HG02763 (cell line): ENCODE measurements at regions not wholly inside any gene's neighbourhood (a gene's known extent, or its start where the extent isn't known, plus 50 kb on each side); places are given as distances from the start of the nearest gene placed in this dataset.

Experiments used
- ATAC-seq: cut with Tn5 transposase; IDR thresholded peaks from one replicate; pipeline ENCODE4 v1.9.1; 2021; ENCODE audit warnings: mild to moderate bottlenecking, moderate library complexity; ENCODE audit not compliant: unreplicated experiment

DNA sequence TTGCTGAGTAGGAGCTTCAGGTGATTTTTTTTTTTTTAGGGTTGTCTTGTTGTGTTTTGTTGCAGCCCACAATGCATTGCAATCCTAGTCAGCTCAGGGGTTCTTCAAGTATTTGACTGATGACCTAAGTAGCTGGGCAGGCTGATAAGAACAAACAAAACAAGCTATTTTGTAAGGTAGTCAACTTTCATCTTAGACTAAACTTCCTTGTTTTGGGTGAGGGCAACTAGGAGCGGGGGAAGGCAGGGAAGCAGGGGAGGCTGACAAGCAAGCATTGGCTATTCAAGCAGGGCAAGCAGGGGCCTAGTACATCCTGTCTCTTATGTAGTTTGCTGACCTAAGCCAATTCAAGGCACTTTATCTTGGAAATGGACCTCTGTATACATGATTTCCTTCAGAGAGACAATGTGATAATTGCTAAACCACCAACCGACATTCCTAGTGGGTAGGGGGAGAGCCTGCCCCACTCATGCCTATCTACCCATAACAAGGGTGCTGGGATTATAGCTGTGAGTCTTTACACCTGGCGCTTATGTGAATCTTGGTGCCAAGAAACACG lies 163.3 kb upstream of the PRKCQ start:
- ATAC-seq: no peak

DNA sequence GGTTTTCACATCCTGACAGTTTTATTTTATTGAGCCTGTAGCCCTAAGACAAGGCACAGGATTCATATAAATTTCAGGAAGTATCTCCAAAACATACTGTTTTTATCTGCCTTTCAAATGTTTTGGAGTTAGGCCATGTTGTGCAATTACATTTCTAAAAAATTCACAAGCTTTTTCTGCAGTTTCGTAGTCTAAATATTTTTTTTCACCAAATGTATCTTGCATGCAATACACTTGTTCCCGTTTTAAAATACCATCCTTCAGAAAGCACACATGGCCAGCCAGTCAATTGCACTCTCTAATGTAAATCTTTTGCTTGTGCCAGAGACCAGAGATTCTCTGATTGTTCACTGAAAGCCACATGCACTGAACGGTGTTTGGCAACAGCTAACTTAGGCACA lies 161.5 kb upstream of the PRKCQ start:
- no peak for ATAC-seq

DNA sequence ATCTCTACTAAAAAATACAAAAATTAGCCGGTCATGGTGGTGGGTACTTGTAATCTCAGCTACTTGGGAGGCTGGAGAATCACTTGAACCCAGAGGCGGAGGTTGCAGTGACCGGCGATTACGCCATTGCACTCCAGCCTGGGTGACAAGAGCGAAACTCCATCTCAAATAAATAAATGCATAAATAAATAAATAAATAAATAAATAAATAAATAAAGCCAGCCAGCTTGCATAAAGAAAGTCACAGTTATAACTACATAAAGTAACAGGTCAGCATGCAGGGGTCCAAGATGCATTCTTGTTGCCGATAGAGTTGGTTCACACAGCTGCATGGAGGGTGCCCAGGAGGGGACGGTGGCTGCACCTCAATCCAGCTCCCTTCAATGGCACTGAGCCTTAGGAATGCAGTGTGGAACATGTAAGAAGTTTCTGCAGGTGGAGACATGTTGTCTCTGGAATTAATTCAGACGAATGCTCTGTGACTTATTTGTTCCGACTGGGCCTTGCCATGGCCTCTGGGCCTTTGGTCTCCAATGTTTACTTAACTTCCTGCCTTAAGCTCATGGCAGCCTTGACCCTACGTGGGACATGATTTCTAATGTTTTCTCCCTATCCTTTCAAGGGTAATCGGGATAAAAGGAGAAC lies 159.6 kb upstream of the PRKCQ start:
- ATAC-seq: no peak

GRCh38 chr10:6738112-6738768 lies 158.2 kb upstream of the PRKCQ start:
- no peak for ATAC-seq

- no peak for ATAC-seq
These were observed 157.7 kb upstream of the PRKCQ start for GRCh38 chr10:6737758-6738111.

DNA sequence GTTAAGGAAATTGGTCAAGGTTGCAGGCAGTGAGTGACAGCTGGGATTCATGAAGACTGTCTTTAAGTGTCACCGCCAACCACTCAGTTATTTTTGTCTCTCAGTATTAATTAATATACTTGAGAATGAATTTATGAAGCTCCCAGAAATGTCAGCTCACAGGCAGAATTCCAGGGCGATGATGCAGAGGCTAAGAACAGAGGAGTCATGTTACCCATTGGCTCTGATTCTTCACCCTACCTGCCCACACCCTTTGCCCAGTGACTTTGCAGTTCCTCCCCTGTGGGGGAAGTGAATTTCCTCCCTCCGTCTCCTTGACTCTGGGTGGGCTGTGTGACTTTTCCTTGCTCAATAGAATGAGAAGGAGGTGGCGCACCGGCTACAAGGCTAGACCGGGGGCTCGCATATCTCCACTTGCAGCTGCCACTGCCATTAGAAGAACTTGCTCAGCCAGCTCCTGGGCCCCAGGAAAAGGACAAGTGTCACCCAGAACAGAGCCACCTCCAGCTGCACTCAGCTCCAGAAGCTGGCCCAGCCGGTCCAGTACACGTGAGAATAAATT lies 157.1 kb upstream of the PRKCQ start:
- no peak for ATAC-seq

GRCh38 chr10:6734286-6734685 lies 154.2 kb upstream of the PRKCQ start:
- ATAC-seq: no peak

DNA sequence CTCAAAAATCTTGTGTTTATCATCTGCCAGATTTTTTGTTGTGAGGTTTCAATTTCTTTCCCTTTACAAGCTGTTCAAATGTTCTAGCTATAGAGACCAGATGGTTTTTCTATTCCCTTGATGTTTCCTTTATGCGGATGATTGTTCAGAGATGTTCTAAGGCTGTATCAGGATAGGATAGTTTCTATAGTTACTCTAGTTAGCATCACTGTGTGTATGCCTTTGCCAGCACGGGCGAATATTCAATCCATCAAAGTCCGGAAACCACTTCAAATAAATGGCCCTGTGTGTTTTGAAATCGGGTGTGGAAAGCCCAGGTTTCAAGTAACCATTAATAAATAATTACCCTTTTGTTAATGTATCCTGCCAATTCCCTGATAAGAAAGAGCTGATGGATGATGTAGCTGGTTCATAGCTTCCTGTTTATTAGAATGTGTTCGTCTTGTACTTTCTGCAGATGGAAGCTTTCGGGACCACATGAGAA lies 149.8 kb upstream of the PRKCQ start:
- ATAC-seq: no peak

DNA sequence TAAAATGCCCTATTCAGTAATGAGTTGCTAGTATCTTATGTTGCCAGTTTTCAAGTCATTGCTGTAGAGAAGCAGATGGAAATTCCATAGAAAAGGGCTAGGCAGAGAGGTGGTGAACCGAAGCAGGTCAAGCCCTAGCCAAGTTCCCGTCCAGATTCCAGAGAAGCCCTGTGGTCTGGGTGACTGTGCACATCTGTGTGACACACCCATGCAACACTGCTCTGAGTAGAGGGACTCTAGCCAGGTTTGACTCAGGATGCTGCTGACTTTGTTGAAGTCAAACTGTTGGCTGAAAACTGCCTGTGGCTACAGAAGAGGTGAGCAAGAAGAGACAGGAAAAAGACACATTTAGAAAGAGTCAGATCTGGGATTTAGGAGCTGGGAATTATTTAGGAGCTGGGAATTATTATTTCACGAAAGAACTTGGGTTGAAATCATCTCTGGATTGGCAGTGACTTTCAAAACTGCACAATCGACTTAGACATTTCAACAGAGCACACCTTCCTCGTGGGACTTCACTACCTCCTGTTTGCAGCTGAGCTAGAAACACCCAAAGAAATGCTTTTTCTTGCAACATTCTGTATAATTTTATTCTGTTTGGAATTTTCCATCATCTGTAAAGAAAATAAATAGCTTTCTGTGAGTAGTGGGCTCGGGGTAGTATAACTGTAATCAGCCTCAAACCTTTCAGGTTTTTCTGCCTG lies 149.1 kb upstream of the PRKCQ start:
- no peak for ATAC-seq

DNA sequence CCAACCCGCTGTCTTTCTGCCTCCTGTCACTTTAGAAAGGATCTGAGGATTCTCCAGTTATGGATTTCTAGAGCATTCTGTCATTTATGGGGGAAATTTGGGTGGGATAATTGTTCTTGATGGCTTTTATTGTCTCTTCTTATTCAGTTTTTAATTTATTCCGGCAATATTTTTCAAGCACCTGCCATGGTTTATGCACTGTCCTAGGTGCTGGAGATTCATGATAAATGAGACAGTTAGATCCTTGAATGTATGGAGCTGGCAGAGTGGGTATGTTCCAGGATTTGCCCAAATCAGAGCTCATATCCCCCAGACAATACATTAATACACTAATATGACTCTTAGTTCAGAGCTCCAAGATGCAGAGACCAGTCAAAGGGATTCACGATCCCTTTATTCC lies 146.8 kb upstream of the PRKCQ start:
- ATAC-seq: no peak

DNA sequence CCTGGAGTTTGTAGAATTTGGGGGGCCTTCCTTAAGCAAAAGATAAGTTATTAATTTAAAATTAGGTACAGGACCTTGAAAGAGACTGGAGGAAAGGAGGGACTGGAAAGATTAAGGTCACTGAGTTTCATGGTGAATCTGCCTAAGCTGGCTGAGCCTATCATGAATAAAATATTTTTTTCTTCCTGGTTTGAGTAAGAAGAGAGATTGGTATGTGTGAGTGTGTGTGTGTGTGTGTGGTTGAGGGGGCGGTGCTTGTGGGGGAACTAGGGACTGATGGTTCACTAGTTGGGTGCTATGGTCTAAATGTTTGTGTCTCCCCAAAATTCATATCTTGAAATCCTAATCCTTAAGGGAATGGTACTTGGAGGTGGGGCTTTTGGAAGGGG lies 142.5 kb upstream of the PRKCQ start:
- ATAC-seq: no peak

DNA sequence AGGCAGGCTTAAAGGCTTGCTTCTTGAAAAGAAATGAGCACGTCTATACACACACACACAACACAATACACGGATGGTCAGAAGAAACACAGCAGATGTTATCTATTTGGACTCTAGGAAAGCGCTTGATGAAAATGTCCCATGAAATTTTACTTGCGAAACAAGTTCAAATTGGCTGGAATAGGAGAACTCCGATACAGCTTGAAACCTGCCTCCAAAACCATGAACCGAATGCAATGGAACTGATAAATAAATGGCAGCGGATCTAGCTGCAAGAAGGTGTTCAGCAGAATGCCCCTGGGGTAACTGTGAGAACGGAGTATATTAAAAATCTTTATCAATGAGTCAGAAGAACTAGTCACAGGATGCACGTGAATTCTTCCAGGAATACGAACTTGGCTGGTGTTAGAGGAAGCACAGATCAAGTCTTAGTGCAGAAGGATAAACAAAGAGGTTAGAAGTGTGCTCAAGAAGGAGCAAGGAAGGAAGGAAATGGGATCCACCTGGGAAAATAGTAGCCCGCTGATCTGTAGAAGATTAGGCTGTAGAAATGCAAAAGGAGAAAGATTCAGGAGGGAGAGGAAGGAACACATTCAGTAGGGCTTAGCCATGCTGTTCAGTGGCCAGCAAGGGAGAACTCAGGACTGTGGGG lies 142.0 kb upstream of the PRKCQ start:
- ATAC-seq: no peak

DNA sequence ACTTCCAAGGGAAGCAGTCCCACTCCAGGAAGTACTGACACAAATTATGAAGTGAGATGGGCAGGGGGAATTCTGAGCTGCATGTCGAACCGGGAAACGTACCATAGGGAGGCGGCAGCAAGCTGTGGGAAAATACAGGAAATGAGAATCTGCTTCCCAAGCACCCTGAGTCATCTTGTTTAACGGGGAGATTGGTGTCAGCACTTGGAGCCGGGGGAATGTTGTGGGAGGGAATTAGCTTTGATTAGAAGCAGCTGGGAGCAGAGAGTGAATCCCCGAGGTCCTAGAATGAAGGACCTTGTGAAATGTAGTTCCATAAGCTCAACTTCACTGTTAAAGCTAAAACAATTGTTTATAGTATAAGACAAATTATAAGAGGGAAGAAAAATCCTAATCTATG lies 141.4 kb upstream of the PRKCQ start:
- ATAC-seq: no peak

DNA sequence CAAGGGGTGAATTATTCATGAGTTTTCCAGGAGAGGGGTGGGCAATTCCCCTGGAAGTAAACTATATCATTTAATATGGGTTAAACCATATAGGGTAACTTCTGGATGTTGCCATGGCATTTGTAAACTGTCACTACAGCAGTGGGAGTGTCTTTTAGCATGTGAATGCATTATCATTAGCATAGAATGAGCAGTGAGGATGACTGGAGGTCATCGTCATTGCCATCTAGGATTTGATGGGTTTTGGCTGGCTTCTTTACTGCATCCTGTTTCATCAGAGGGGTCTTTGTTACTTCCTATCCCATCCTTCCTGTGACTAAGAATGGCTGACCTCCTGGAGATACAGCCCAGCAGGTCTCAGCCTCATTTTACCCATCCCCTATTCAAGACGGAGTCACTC lies 139.5 kb upstream of the PRKCQ start:
- ATAC-seq: no peak

DNA sequence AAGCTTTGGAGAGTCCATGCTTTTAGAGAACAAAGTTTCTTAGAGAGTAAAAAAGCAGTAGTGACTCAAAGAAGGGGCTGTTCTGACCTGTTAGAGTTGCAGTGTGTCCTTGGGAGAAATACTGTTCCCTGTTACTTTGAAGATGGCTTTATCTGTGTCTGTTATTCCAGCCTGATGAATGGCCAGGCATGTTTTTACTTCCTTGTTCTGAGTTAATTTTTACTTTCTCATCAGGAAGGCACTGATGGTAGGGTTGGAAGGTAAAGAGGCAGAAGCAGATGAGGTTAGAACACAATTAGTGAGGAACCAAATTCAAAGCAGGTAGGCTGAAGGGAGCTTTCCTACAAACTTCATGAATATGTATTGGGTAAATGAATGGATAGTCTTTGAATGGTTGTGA lies 138.5 kb upstream of the PRKCQ start:
- no peak for ATAC-seq

- no peak for ATAC-seq
These were observed 136.4 kb upstream of the PRKCQ start for GRCh38 chr10:6716516-6716915.

DNA sequence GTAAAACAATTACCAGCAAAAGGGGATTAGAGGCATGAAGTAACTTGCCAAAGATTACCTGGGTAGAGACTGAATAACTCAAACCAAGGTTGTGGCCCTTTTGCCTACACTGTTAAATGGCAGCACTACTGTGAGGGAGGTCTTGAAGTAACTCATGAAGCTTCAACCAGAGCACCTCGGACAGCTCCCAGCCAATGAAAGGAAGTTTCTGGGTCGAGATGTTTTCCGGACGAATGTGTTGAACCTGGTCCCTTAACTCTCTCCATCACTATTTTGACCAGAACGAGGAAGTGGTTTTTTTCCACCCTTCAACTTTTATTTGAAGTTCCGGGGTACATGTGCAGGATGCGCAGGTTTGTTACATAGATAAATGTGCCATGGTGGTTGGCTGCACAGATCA lies 133.6 kb upstream of the PRKCQ start:
- no peak for ATAC-seq

DNA sequence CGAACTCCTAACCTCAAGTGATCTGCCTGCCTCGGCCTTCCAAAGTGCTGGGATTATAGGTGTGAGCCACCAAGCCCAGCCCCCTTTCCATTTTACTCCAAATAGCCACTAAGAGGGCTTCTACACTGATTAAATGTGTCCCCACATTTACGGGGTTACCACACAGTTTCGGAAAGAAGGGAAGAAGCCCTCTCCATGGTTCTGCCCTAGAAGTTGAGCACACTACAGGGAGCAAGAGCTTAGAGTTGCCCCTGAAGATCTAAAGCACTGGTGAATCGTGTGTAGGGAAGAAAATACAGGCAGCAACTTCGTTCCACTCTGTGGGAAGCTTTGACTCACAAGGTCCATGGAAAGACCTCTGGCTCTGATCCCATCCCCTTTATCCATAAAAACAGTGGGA lies 133.0 kb upstream of the PRKCQ start:
- no peak for ATAC-seq

DNA sequence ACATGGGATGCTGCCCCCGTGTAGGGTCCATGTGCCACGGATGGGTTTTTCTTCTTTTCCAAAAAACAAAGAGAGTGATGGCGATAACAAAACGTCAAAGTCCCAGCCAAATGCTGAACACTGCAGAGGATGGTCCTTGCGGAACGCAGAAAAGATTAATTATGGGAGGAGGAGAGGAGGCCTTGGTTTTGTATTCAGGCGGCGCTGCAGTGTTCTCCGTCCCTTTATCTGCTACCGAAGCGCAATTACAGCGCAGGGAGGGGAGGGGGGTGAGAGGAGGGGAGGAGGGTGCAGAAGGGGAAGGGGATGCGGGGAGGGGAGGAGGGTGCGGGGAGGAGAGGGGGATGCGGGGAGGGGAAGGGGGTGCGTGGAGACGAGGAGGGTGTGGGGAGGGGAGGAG lies 131.8 kb upstream of the PRKCQ start:
- no peak for ATAC-seq

GRCh38 chr10:6711408-6711841 lies 131.3 kb upstream of the PRKCQ start:
- no peak for ATAC-seq

GRCh38 chr10:6707352-6707751 lies 127.3 kb upstream of the PRKCQ start:
- no peak for ATAC-seq
